Mucosa of rectum (tissue), 2 donors: ENCODE measurements at regions not wholly inside any gene's neighbourhood (a gene's known extent, or its start where the extent isn't known, plus 50 kb on each side); places are given as distances from the start of the nearest gene placed in this dataset.

Experiments used
- H3K27ac ChIP-seq, 2 donors: one replicate each; pipeline ENCODE4 v1.7.0; 2013; ENCODE audit warnings: inconsistent platforms in 2 of 2, low read depth in 2 of 2, low read length in 2 of 2
- H3K27me3 ChIP-seq, 2 donors: one replicate each; pipeline ENCODE4 v1.7.0; 2013; ENCODE audit warnings: low read length in 2 of 2; ENCODE audit not compliant: control insufficient read depth in 2 of 2, insufficient read depth in 2 of 2
- H3K36me3 ChIP-seq, 2 donors: one replicate each; pipeline ENCODE4 v1.7.0; 2013; ENCODE audit warnings: low read length in 2 of 2; ENCODE audit not compliant: control insufficient read depth in 2 of 2, insufficient read depth in 2 of 2
- H3K4me1 ChIP-seq, 2 donors: one replicate each; pipeline ENCODE4 v1.7.0; 2013; ENCODE audit warnings: low read length in 2 of 2, mild to moderate bottlenecking in 1 of 2; ENCODE audit not compliant: control insufficient read depth in 2 of 2, insufficient read depth in 2 of 2
- H3K4me3 ChIP-seq, 2 donors: one replicate each; pipeline ENCODE4 v1.7.0; 2013; ENCODE audit warnings: low read length in 2 of 2
- H3K9ac ChIP-seq, 2 donors: one replicate each; pipeline ENCODE4 v1.7.0; 2013; ENCODE audit warnings: low read length in 2 of 2, low read depth in 1 of 2, mild to moderate bottlenecking in 1 of 2
- H3K9me3 ChIP-seq, 2 donors: one replicate each; pipeline ENCODE4 v1.7.0; 2013; ENCODE audit warnings: low read length in 2 of 2; ENCODE audit not compliant: control insufficient read depth in 2 of 2
- donor health status: healthy.
- donor health status: Normal muscosa, but diverticular disease.

DNA sequence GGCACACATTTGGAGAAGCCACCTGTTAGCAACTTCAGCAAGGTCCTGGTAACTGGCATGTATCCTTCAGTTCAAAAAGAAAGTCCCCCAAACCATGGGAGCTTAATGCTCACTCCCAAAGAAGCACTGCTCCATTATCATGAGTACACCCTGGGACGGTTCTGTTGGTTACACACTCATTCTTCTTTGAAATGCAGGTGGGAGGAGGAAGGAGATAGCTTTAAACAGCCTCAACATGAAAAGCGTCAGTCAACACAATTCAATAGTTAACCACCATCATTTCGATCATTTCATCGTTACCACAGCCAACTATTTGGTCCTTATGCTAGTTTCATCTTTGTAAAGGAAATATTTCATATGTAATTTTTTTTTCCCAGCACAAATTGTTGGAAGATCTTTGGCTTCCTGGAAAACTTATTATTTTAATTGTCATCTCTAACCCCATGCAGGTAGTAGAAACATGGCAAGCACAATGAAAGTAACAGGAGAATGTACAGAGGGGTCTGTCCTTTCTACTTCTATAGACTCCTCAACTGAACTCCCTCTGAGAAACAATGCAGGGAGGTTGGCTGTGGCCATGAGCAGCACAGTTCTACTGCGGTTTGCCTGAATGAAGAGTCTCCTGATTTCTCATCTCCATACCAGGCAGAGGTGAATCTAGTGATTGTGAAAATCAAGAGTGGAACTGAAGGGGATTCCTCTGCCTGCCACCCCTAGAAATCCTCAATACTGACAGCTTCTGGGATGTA lies 196.4 kb upstream of the FOXN3 start:
- H3K9ac ChIP-seq = no peak overlapping the region

DNA sequence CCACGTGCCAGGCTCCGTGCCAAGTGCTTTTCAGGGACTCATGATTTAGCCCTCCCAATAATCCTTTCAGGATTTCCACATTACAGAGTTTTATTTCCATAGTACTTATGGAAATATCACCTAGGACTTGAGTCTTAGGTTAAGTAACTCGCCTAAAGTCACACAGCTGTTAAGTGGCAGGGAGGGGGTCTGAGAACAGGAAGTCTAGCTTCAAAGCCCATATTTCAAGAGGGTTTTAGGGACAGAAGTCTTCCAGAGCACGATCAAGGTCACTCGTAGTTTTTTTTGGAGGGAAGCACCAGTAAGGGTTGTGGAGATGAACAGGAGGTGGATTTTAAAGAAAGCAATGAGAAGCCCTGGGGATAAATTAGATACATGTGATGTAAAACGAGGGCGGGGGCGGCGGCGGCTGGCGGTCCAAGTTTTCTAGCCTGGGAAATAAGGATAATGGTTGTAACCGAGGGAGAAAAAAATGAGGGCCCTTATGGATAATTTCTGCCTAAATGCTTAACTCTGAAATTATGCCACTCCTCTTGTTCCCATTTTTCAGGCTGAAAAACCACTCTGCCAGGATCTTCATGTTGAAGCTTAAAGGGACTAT lies 192.6 kb upstream of the FOXN3 start:
- H3K9ac ChIP-seq = no peak overlapping the region
- H3K27me3 ChIP-seq = no peaks in the 10 kb centered on the region
- no peaks in the 10 kb centered on the region for H3K36me3 ChIP-seq
- H3K27ac ChIP-seq = no peak overlapping the region
- no peak overlapping the region for H3K4me3 ChIP-seq
- no peaks in the 10 kb centered on the region for H3K9me3 ChIP-seq
- no peaks in the 10 kb centered on the region for H3K4me1 ChIP-seq

More for the DNA sequence above, 196.4 kb upstream of the FOXN3 start:
- peaks cover 4 to 7% of the 10 kb centered on the region in 2 donors for H3K4me1 ChIP-seq
- no peaks in the 10 kb centered on the region for H3K36me3 ChIP-seq
- H3K4me3 ChIP-seq = no peak overlapping the region
- no peaks in the 10 kb centered on the region for H3K27me3 ChIP-seq
- no peak overlapping the region for H3K27ac ChIP-seq
- no peaks in the 10 kb centered on the region for H3K9me3 ChIP-seq

DNA sequence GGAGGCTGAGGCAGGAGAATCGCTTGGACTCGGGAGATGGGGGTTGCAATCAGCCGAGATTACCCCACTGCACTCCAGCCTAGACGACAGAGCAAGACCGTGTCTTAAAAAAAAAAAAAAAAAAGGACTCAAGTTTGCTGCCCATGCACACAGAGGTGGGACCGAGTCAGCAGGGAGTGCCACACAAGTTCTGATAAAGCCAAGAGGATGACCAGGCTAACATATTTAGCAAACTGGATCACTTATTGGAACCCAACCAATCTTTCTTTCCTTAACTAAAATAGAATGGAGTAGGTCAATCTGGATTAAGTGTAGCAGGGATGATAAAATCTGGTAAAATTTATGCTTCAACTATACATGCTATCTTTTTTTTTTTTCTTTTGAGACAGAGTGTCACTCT lies 190.4 kb upstream of the FOXN3 start:
- no peak overlapping the region for H3K27ac ChIP-seq
- no peaks in the 10 kb centered on the region for H3K4me1 ChIP-seq
- H3K4me3 ChIP-seq = no peak overlapping the region
- no peaks in the 10 kb centered on the region for H3K9me3 ChIP-seq
- H3K27me3 ChIP-seq = no peaks in the 10 kb centered on the region
- no peaks in the 10 kb centered on the region for H3K36me3 ChIP-seq
- H3K9ac ChIP-seq = no peak overlapping the region

DNA sequence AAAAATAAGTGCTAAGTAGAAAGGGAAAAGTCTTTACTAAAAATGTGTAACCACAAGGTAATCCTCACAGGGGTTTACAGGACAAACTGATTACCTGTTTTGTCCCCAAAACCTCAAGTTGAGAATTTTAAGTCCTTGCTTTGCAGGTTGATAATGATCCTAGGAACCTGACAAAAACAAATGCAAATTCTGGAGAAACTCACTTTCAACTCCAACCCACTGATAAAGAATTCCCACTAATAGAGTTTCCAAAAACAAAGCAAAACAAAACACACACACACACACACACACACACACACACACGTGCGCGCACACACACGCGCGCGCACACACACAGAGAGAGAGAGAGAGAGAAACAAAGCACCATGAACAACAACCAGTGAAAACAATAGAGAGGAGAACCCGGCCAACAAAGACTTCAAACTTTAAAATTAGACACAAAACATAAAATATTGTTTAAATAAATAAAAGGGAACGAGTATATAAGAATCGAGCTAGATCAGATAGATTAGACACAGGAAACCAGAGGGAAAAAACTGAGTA lies 187.0 kb upstream of the FOXN3 start:
- no peak overlapping the region for H3K4me3 ChIP-seq
- no peaks in the 10 kb centered on the region for H3K27me3 ChIP-seq
- peaks cover 2 to 5% of the 10 kb centered on the region in 2 donors for H3K9me3 ChIP-seq
- no peaks in the 10 kb centered on the region for H3K4me1 ChIP-seq
- H3K9ac ChIP-seq = no peak overlapping the region
- H3K36me3 ChIP-seq = no peaks in the 10 kb centered on the region
- H3K27ac ChIP-seq = no peak overlapping the region

DNA sequence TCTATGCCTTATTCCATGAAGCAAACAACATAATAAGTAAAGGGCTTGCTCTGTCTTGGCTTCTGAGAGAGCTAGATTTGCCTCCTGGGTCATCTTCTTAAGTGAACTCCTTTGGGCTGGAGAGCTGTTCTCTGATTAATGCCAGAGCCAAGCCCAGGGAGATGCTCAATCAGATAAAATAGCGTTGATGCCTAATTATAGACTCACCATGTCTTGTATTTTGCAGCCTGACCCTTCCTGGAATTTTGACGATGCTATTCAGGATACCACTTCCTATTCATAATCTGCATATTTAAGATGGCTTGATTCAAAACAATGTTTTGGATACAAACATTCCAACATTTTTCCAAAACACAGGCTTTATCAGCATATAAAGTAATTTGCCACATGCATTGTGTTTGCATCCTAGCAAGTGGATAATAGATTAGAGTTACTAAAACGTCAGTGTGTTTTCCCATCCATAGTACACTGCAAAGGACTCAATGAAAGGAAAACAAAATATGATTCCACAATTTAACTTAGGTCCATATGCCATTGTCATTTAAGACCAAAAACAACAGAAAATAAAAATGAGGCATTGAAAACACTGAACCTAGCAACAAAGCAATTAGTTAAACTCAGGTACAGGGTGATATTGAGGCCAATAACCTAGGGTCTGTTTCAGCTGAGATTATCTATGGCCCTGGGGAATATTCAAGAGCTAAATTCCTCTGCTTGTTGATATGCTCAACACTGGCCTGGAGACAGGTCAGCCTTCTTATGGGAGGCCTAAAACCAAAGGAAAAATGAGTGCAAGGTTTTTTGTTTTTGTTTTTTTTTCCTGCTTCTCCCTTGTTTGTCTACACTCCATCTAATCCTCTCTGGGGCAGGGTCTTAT lies 184.2 kb upstream of the FOXN3 start:
- H3K9ac ChIP-seq = no peak overlapping the region
- no peaks in the 10 kb centered on the region for H3K36me3 ChIP-seq
- H3K4me1 ChIP-seq = no peaks in the 10 kb centered on the region
- H3K27me3 ChIP-seq = no peaks in the 10 kb centered on the region
- no peak overlapping the region for H3K4me3 ChIP-seq
- peaks cover 7 to 10% of the 10 kb centered on the region in 2 donors for H3K9me3 ChIP-seq
- H3K27ac ChIP-seq = no peak overlapping the region

DNA sequence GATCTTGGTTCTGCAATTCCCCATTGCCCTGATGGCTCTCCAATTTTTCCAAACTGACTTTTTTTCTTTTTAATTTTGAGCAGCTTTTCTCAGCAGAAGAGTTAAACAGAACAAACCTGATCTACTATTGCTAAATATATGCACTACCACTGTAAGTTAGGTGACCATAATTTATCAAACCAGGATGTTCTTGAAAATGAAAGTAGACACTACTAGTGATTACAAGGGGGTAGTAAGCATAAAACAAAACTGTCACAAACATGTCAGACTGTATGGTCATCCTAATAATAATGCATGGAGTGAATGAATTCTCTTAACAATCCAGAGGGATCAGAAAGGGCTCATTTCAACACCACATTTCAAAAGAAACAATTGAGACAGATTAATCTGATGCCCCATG lies 183.0 kb upstream of the FOXN3 start:
- Histone ChIP-seq H3K9ac (no peak overlapping the region), H3K27me3 (no peaks in the 10 kb centered on the region), H3K4me3 (no peak overlapping the region), H3K9me3 (peaks cover 7 to 10% of the 10 kb centered on the region in 2 donors), H3K36me3 (no peaks in the 10 kb centered on the region), H3K27ac (no peak overlapping the region), H3K4me1 (no peaks in the 10 kb centered on the region)

DNA sequence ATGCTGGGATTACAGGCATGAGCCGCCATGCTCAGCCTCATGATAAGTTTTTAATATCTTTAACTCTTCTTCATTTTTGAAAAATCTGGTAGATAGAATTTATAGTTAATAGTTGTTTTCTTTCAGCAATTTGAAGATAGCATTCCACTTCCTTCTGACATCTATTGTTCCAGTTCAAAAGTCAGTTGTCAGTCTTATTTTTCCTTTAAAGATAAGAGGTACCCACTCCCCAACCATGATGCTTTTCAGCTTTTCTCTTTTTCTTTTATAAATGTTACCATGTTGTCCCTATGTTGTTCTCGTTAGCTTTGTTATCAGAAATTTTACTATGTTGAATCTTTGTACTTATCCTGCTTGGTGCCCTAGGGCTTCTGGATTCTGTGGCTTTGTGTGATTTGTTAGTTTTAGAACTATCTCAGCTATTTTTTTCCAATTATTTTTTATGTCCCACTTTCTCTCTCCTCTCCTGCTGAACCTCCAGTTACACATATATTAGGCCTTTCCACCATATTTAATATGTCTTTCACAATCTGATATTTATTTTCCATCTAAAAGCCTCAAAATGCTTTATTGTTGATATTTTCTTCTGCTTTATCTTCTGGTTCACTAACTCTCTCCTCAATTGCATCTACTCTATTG lies 181.6 kb upstream of the FOXN3 start:
- H3K9ac ChIP-seq = no peak overlapping the region
- no peaks in the 10 kb centered on the region for H3K4me1 ChIP-seq
- no peak overlapping the region for H3K27ac ChIP-seq
- peaks cover 7 to 10% of the 10 kb centered on the region in 2 donors for H3K9me3 ChIP-seq
- H3K4me3 ChIP-seq = no peak overlapping the region
- no peaks in the 10 kb centered on the region for H3K36me3 ChIP-seq
- H3K27me3 ChIP-seq = no peaks in the 10 kb centered on the region

DNA sequence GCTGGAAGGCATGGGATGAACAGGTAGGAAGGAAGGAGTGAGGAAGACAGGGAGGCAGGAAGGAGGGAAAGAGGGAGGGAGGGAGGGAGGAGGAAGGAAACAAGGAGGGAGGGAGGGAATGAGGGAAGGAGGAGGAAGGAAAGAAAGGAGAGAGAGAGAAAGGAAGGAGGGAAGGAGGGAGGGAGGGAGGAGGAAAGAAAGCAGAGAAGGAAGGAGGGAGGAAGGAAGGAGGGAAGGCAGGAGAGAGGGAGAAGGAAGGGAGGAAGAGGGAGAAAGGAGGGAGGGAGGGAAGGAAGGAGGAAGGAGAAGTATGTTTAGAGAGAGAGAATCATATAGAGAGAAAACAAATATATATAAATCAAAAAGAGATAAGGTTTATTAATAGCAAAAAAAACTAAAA lies 175.9 kb upstream of the FOXN3 start:
- Histone ChIP-seq H3K4me1 (no peaks in the 10 kb centered on the region), H3K9me3 (peaks cover 0 to 2% of the 10 kb centered on the region in 2 donors), H3K36me3 (no peaks in the 10 kb centered on the region), H3K9ac (no peak overlapping the region), H3K27ac (no peak overlapping the region), H3K4me3 (no peak overlapping the region), H3K27me3 (no peaks in the 10 kb centered on the region)

DNA sequence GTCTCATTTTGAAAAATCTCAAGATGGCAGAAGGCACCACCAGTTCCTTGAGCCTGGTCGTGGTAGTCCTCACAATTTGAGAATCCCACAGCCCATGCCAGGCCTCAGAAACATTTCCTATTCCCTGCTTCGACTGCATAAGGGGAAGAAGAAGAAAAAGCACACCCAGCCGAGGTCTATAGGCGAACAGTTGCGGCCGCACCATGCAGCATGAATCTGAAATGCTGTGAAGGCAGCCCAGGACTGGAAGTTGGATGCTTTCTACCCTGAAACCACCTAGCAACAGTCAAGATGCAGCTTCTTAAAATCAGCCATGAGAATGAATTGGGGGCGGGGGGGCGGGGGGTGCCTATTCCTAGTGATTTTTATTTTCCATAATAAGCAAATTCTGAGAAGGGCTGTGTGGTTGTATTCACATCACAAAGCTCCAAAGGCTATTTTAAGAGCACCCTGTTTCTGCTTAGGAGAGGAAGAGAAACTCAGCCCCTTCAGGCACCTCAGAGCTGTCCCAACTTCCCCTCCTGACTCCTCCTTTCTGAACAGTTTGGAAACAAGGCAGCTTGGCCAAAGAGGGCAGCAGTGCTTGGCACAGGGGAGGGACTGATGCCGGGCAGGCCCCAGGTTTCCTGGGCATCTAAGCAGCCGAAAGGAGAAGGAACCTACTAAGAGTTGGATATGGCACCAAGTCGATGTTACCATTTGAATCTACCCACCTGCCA lies 172.5 kb upstream of the FOXN3 start:
- no peaks in the 10 kb centered on the region for H3K27me3 ChIP-seq
- no peaks in the 10 kb centered on the region for H3K36me3 ChIP-seq
- no peaks in the 10 kb centered on the region for H3K4me1 ChIP-seq
- H3K4me3 ChIP-seq = no peak overlapping the region
- no peaks in the 10 kb centered on the region for H3K9me3 ChIP-seq
- peak overlapping the region in 1 of 2 donors; percentile 38 for H3K27ac ChIP-seq
- H3K9ac ChIP-seq = no peak overlapping the region
